ENCODE measurements at regions not wholly inside any gene's neighbourhood (a gene's known extent, or its start where the extent isn't known, plus 50 kb on each side); places are given as distances from the start of the nearest gene placed in this dataset.
A peak's percentile ranks its signal among the peaks of the same experiment; 100 is the strongest.

DNA sequence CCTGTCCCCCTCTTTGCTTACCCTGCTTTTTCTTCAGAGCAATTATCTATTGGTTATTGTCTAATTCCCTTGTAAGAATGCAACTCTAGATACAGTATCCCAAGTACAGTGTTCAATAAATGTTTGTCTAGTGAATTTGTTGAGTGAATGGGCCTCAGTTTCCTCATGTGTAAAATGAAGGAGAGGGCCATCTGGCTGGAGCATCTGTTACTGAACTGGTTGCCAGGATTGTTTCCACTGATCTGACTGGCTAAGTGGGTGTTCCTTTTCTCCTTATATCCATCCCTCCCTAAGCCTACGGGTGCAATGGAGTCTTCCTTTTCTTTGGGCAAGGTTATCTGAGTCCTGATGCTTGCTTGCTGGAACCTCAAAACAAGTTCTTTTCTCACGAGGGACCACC lies 185.2 kb upstream of the RPS6KA3 start:
- DNase-seq, result no peak
- Mint-ChIP-seq H3K4me3 (no peak overlapping the region), H3K4me1 (peaks cover 5 to 9% of the 10 kb centered on the region in 2 donors), H3K27me3 (ENCODE audit: low read depth in 3 of 3) (peaks cover 0 to 4% (median 2%) of the 10 kb centered on the region in 3 donors), H3K27ac (peak overlapping the region in 1 of 6 donors; percentile 71), H3K9me3 (no peaks in the 10 kb centered on the region), H3K36me3 (no peaks in the 10 kb centered on the region)

GRCh38 chrX:20445109-20445508 lies 178.4 kb upstream of the RPS6KA3 start:
- H3K27ac Mint-ChIP-seq, result peak overlapping the region in 2 of 6 donors; percentile 9 to 11
- peaks cover 4 to 27% of the 10 kb centered on the region in 2 donors for H3K4me1 Mint-ChIP-seq
- DNase-seq, result no peak

DNA sequence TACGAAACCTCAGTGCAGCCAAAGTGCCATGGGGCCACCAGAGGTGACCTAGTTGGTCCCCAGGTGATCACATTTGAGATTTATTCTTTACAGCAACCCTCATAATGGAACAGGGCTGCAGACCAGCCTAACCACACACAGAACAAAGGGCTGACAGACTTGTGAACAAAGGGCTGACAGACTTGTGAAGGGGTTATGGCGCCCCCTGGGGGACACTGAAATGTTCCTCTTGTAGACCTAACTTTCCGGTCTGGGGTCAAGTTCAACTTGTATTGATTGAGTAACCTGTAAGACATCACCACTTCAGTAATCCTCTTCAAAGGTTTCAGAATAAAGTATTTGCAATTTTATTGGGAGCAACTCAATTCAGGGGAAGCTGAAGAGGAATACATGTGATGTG lies 175.9 kb upstream of the RPS6KA3 start:
- no peaks in the 10 kb centered on the region for H3K36me3 Mint-ChIP-seq
- no peak overlapping the region for H3K4me3 Mint-ChIP-seq
- H3K27me3 Mint-ChIP-seq (ENCODE audit: low read depth in 3 of 3), result peaks cover 0 to 6% (median 2%) of the 10 kb centered on the region in 3 donors
- H3K27ac Mint-ChIP-seq, result peak overlapping the region in 1 of 6 donors; percentile 67
- peaks cover 17 to 36% of the 10 kb centered on the region in 2 donors for H3K4me1 Mint-ChIP-seq
- DNase-seq, result peak; percentile 73 to 79 (median 76)
- H3K9me3 Mint-ChIP-seq, result no peaks in the 10 kb centered on the region

More at GRCh38 chrX:20445109-20445508, 178.4 kb upstream of the RPS6KA3 start:
- Mint-ChIP-seq H3K27me3 (ENCODE audit: low read depth in 3 of 3) (peaks cover 2 to 6% (median 2%) of the 10 kb centered on the region in 3 donors), H3K4me3 (no peak overlapping the region), H3K9me3 (no peaks in the 10 kb centered on the region), H3K36me3 (no peaks in the 10 kb centered on the region)

GRCh38 chrX:20441123-20441522 lies 174.4 kb upstream of the RPS6KA3 start:
- Mint-ChIP-seq H3K4me1 (peaks cover 21 to 41% of the 10 kb centered on the region in 2 donors), H3K36me3 (no peaks in the 10 kb centered on the region), H3K4me3 (no peak overlapping the region), H3K27ac (no peak overlapping the region), H3K9me3 (no peaks in the 10 kb centered on the region), H3K27me3 (ENCODE audit: low read depth in 3 of 3) (peaks cover 0 to 6% (median 2%) of the 10 kb centered on the region in 3 donors)
- no peak for DNase-seq

DNA sequence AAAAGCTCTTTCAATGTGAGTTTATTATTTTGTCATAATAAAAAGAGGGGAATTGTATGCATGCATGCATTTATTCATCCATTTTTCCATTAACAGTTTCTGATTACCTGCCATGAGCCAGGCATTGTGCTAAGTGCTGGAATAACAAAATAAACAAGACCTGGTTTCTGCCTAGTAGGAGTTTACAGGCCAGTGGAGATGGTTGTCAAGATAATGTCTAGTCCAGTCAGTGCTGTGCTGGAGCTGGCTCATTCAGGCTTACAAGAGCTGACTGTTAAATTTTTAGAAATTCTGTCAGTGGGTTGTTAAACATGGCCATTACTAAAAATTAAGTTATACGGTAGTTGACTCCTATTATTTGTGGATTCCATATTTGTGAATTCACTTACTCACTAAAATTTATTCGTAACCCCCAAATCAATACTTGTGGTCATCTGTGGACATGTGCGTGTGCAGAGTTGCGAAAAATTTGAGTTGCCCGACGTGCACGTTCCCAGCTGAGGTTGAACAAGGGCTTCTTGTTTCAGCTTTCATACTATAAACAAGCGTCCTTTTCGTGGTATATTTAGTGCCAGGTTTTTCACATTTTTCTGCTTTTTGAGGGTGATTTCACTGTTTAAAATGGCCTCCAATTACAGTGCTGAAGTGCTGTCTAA lies 172.3 kb upstream of the RPS6KA3 start:
- Mint-ChIP-seq H3K4me1 (peaks cover 21 to 29% of the 10 kb centered on the region in 2 donors), H3K9me3 (no peaks in the 10 kb centered on the region), H3K27me3 (ENCODE audit: low read depth in 3 of 3) (peaks cover 0 to 4% (median 3%) of the 10 kb centered on the region in 3 donors), H3K4me3 (no peak overlapping the region), H3K27ac (peak overlapping the region in 1 of 6 donors; percentile 18), H3K36me3 (no peaks in the 10 kb centered on the region)
- DNase-seq, result no peak

DNA sequence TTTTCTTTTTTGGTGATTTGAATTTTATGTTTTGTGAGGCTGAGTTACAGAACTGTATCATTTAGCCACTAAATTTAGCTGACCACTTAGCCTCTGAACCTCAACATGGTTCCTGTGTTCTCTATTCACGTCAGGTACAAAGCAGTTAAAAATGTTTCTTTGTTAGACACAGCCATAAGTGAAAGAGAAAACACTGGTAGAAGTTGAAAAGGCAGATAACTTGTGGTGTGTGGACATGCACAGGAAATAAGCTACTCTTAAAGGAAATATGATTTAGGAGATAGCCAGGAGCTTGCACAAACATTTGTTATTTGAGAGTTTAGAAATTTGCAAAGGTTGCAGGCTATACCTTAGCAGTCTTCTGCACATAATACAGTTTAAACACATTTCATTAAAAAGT lies 171.0 kb upstream of the RPS6KA3 start:
- peak in 2 of 3 donors; percentile 16 to 28 for DNase-seq
- H3K36me3 Mint-ChIP-seq, result no peaks in the 10 kb centered on the region
- no peaks in the 10 kb centered on the region for H3K9me3 Mint-ChIP-seq
- peak overlapping the region; percentile 68 to 89 (median 84) for H3K27ac Mint-ChIP-seq
- H3K4me1 Mint-ChIP-seq, result peaks cover 23 to 35% of the 10 kb centered on the region in 2 donors
- H3K27me3 Mint-ChIP-seq (ENCODE audit: low read depth in 3 of 3), result peaks cover 0 to 3% (median 2%) of the 10 kb centered on the region in 3 donors
- H3K4me3 Mint-ChIP-seq, result peak overlapping the region; percentile 38 to 75 (median 62)

DNA sequence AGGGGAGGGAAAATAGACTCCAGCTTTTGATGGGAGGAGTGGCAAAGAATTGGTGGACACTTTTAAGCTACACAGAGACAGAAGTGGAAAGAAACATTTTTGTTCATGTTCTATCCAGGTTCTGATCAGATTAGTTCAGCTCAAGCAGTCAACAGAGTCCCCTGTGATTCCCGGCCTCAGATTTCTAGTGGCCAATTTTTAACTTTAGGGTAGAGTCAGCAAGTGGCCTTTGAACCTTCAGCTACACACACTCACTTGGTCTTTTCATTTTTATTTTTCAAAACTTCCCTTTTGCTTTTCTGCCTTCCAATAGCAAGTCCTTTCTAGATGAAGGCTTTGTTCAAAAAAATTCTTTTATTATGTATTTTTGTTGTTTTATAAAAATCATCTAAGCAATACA lies 169.2 kb upstream of the RPS6KA3 start:
- Mint-ChIP-seq H3K27me3 (ENCODE audit: low read depth in 3 of 3) (peaks cover 0 to 2% (median 2%) of the 10 kb centered on the region in 3 donors), H3K9me3 (no peaks in the 10 kb centered on the region), H3K27ac (no peak overlapping the region), H3K36me3 (no peaks in the 10 kb centered on the region), H3K4me1 (peaks cover 19 to 25% of the 10 kb centered on the region in 2 donors), H3K4me3 (no peak overlapping the region)
- DNase-seq, result no peak

- Mint-ChIP-seq H3K27me3 (ENCODE audit: low read depth in 3 of 3) (peaks cover 0 to 2% (median 2%) of the 10 kb centered on the region in 3 donors), H3K4me1 (peaks cover 19 to 20% of the 10 kb centered on the region in 2 donors), H3K4me3 (no peak overlapping the region), H3K27ac (no peak overlapping the region), H3K36me3 (no peaks in the 10 kb centered on the region), H3K9me3 (no peaks in the 10 kb centered on the region)
- no peak for DNase-seq
Observed at GRCh38 chrX:20434986-20435385, 168.3 kb upstream of the RPS6KA3 start.

DNA sequence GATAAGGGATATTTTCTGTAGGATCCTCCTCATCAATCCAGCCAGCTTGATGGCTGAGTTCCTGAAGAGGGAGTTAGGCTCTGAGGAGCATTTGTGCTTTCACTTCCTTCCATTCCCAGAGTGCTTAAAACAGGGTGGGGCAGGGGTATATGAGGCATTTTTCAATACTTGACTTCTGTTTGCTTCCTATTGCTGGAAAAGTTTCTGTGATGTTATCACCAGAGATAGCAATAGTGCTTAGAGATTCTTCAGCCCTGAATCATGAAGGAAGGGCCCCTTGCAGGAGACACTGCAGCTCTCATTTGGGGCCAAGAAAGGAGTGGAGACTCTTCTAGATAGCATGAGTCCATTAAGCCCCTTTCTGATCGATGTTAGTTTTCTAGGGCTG lies 166.7 kb upstream of the RPS6KA3 start:
- no peaks in the 10 kb centered on the region for H3K36me3 Mint-ChIP-seq
- peaks cover 0 to 2% (median 2%) of the 10 kb centered on the region in 3 donors for H3K27me3 Mint-ChIP-seq (ENCODE audit: low read depth in 3 of 3)
- no peak for DNase-seq
- no peaks in the 10 kb centered on the region for H3K9me3 Mint-ChIP-seq
- H3K4me3 Mint-ChIP-seq, result no peak overlapping the region
- H3K4me1 Mint-ChIP-seq, result peaks cover 14 to 20% of the 10 kb centered on the region in 2 donors
- H3K27ac Mint-ChIP-seq, result peak overlapping the region in 1 of 6 donors; percentile 26

DNA sequence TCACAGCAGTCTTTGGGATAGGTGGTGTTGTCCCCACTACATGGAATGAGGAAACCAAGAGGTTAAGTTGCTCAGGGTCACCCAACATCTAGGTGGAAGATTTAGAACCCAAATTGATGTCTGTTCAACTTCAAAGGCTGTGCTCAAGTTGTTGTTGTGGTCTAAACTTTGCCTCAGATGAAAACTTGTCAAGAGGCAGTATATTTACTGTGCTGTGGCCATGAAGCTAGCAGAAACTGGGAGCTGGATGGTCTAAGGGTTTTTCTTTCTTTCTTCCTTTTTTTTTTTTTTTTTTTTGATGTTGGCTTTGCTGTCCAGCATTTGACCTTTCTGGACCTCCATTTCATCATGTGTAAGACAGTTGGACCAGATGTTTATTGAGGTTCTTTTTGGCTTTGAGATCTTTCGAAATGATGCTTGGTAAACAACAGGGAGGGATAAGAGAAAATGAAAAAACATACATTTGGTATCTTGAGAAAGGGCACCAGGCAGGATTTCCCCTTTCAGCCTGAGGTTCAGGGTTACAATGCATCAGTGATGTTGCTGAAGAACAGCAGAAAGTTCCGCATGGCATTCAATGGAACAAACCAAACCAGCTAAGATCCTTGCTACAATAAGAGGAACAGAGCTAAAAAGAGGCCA lies 166.2 kb upstream of the RPS6KA3 start:
- Mint-ChIP-seq H3K27me3 (ENCODE audit: low read depth in 3 of 3) (peaks cover 0 to 2% (median 2%) of the 10 kb centered on the region in 3 donors), H3K36me3 (no peaks in the 10 kb centered on the region), H3K4me3 (no peak overlapping the region), H3K9me3 (no peaks in the 10 kb centered on the region), H3K4me1 (peaks cover 8 to 15% of the 10 kb centered on the region in 2 donors), H3K27ac (peak overlapping the region in 2 of 6 donors; percentile 26 to 86)
- no peak for DNase-seq

- Mint-ChIP-seq H3K4me3 (no peak overlapping the region), H3K36me3 (no peaks in the 10 kb centered on the region), H3K4me1 (peaks cover 2 to 7% of the 10 kb centered on the region in 2 donors), H3K9me3 (no peaks in the 10 kb centered on the region), H3K27ac (no peak overlapping the region), H3K27me3 (ENCODE audit: low read depth in 3 of 3) (peaks cover under 1 to 2% (median 2%) of the 10 kb centered on the region in 3 donors)
- DNase-seq, result no peak
Observed at GRCh38 chrX:20432048-20432447, 165.3 kb upstream of the RPS6KA3 start.

- Mint-ChIP-seq H3K27me3 (ENCODE audit: low read depth in 3 of 3) (peaks cover 2% of the 10 kb centered on the region in 3 donors), H3K27ac (no peak overlapping the region), H3K36me3 (no peaks in the 10 kb centered on the region), H3K4me1 (peaks cover 2 to 7% of the 10 kb centered on the region in 2 donors), H3K4me3 (no peak overlapping the region), H3K9me3 (no peaks in the 10 kb centered on the region)
- no peak for DNase-seq
Observed at GRCh38 chrX:20431486-20431885, 164.8 kb upstream of the RPS6KA3 start.

DNA sequence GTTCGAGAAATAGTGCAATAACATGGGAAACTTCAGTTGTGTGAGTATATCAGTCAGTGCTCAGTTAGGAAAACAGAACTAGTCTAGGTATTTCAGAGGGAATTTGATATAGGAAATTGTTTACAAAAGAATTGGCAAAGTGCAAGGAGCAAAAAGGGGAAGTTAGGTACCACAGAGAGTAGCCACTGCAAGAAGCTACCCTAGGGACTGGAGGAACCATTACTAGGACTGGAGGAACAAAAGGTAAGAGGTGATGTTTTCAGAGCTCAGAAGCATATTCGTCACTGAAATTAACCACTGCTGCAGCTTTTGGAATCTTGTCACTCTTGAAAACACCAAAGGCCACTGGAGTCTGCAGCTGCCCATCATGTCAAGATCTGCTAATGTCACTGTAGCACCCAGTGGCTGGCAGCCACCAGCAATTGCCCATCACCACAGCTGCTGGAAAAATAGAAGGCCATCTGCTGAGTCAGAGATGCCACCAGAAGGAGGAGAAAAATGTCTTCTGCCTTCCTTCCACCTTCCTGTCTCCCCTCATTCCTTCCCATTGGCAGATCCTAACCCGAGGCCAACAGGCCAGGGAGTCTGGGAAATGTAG lies 160.6 kb upstream of the RPS6KA3 start:
- no peak overlapping the region for H3K4me3 Mint-ChIP-seq
- H3K4me1 Mint-ChIP-seq, result no peaks in the 10 kb centered on the region
- H3K27ac Mint-ChIP-seq, result no peak overlapping the region
- no peak for DNase-seq
- no peaks in the 10 kb centered on the region for H3K36me3 Mint-ChIP-seq
- no peaks in the 10 kb centered on the region for H3K9me3 Mint-ChIP-seq
- H3K27me3 Mint-ChIP-seq (ENCODE audit: low read depth in 3 of 3), result peaks cover 0 to 3% (median 2%) of the 10 kb centered on the region in 3 donors

GRCh38 chrX:20421697-20422096 lies 155.0 kb upstream of the RPS6KA3 start:
- peaks cover 15 to 22% of the 10 kb centered on the region in 2 donors for H3K4me1 Mint-ChIP-seq
- DNase-seq, result no peak
- peaks cover 0 to 3% (median 1%) of the 10 kb centered on the region in 3 donors for H3K27me3 Mint-ChIP-seq (ENCODE audit: low read depth in 3 of 3)
- no peaks in the 10 kb centered on the region for H3K9me3 Mint-ChIP-seq
- peak overlapping the region in 1 of 6 donors; percentile 51 for H3K27ac Mint-ChIP-seq
- no peaks in the 10 kb centered on the region for H3K36me3 Mint-ChIP-seq
- no peak overlapping the region for H3K4me3 Mint-ChIP-seq

All from immature natural killer cell (primary cell).